Fibroblast of lung (primary cell): ENCODE measurements at regions not wholly inside any gene's neighbourhood (a gene's known extent, or its start where the extent isn't known, plus 50 kb on each side); places are given as distances from the start of the nearest gene placed in this dataset.

Experiments
- DNase-seq, 2 donors: peaks; one replicate each; pipeline versions ENCODE4 v3.0.0 to v3.0.0-alpha.2; 2010; ENCODE audit warnings: low read depth in 2 of 2
- H2AFZ ChIP-seq: 2 replicates; pipeline ENCODE4 v1.5.1; 2012; ENCODE audit warnings: low read length, control low read depth, inconsistent platforms
- H3K27ac ChIP-seq: 2 replicates; pipeline ENCODE4 v1.5.1; 2011; ENCODE audit warnings: low read length, control low read depth; ENCODE audit not compliant: insufficient read depth
- H3K27me3 ChIP-seq: 2 replicates; pipeline ENCODE4 v1.5.1; 2011; ENCODE audit warnings: mild to moderate bottlenecking, low read length; ENCODE audit not compliant: control insufficient read depth, insufficient read depth
- H3K36me3 ChIP-seq: 2 replicates; pipeline ENCODE4 v1.5.1; 2011; ENCODE audit warnings: low read length; ENCODE audit not compliant: control insufficient read depth, insufficient read depth
- H3K4me1 ChIP-seq: 2 replicates; pipeline ENCODE4 v1.5.1; 2011; ENCODE audit warnings: low read length; ENCODE audit not compliant: control insufficient read depth, insufficient read depth; ENCODE audit errors: extremely low read depth
- H3K4me2 ChIP-seq: 2 replicates; pipeline ENCODE4 v1.5.1; 2011; ENCODE audit warnings: low read length, control low read depth; ENCODE audit not compliant: insufficient read depth; ENCODE audit errors: extremely low read depth
- H3K4me3 ChIP-seq, 4 experiments: fragments of 200-600 bp in 1 of 4; sonication (generic) in 1 of 4; replicated peaks in 1 of 4; 2 replicates each; pipeline ENCODE4 v1.5.1; 2011 to 2016; ENCODE audit warnings: low read length in 4 of 4, low read depth in 3 of 4, mild to moderate bottlenecking in 3 of 4, control low read depth in 2 of 4, inconsistent platforms in 1 of 4, mixed read lengths in 1 of 4; ENCODE audit not compliant: insufficient read depth in 1 of 4; ENCODE audit errors: control extremely low read depth in 1 of 4
- H3K79me2 ChIP-seq: 2 replicates; pipeline ENCODE4 v1.5.1; 2012; ENCODE audit warnings: mild to moderate bottlenecking, low read length, inconsistent platforms; ENCODE audit not compliant: control insufficient read depth, insufficient read depth
- H3K9ac ChIP-seq: 2 replicates; pipeline ENCODE4 v1.5.1; 2011; ENCODE audit warnings: mild to moderate bottlenecking, low read length, control low read depth; ENCODE audit not compliant: insufficient read depth
- H3K9me3 ChIP-seq: 2 replicates; pipeline ENCODE4 v1.5.1; 2012; ENCODE audit warnings: low read depth, low read length; ENCODE audit not compliant: control insufficient read depth, insufficient read depth
- H4K20me1 ChIP-seq: 2 replicates; pipeline ENCODE4 v1.5.1; 2011; ENCODE audit warnings: low read length; ENCODE audit not compliant: control insufficient read depth, insufficient read depth; ENCODE audit errors: extremely low read depth
- CTCF ChIP-seq, 2 donors: IDR thresholded peaks in 1 of 2; conservative IDR thresholded peaks in 1 of 2; 1 replicate in 1 of 2; 2 replicates in 1 of 2; pipeline ENCODE4 v1.5.1; 2011 to 2012; ENCODE audit warnings: low read length in 2 of 2, control low read depth in 1 of 2, inconsistent platforms in 1 of 2, low read depth in 1 of 2, mild to moderate bottlenecking in 1 of 2
- EZH2 ChIP-seq: IDR thresholded peaks from 2 replicates; pipeline ENCODE4 v1.5.1; 2012; ENCODE audit warnings: low read length, control low read depth, mild to moderate bottlenecking; ENCODE audit errors: missing control alignments

GRCh38 chr4:158443731-158444130 lies 78.0 kb upstream of the RXFP1 start:
- no peaks in the 10 kb centered on the region for H3K4me1 ChIP-seq
- no peak overlapping the region for H3K4me3 ChIP-seq
- no peaks in the 10 kb centered on the region for H3K9me3 ChIP-seq
- no peaks in the 10 kb centered on the region for H3K36me3 ChIP-seq
- no peak overlapping the region for H2AFZ ChIP-seq
- peak in 1 of 2 donors; percentile 16 for DNase-seq
- H3K27me3 ChIP-seq: no peaks in the 10 kb centered on the region
- no peaks in the 10 kb centered on the region for H3K79me2 ChIP-seq
- H4K20me1 ChIP-seq: no peaks in the 10 kb centered on the region
- H3K9ac ChIP-seq: no peak overlapping the region
- TF ChIP-seq CTCF (conservative IDR thresholded peaks at IDR 0.05 in 1 of 2, IDR thresholded peaks at IDR 0.05 in 1 of 2; ENCODE audit: low read depth in 1 of 2, low read length in 2 of 2) (no peak), EZH2 (no peak)
- H3K27ac ChIP-seq: no peak overlapping the region
- no peak overlapping the region for H3K4me2 ChIP-seq

- Histone ChIP-seq H3K79me2 (no peaks in the 10 kb centered on the region), H4K20me1 (no peaks in the 10 kb centered on the region), H3K9ac (no peak overlapping the region), H2AFZ (no peak overlapping the region), H3K9me3 (no peaks in the 10 kb centered on the region), H3K27ac (no peak overlapping the region), H3K27me3 (no peaks in the 10 kb centered on the region), H3K4me2 (no peak overlapping the region), H3K36me3 (no peaks in the 10 kb centered on the region), H3K4me3 (no peak overlapping the region), H3K4me1 (no peaks in the 10 kb centered on the region)
- DNase-seq: peak; percentile 9 to 10
- TF ChIP-seq CTCF (conservative IDR thresholded peaks at IDR 0.05 in 1 of 2, IDR thresholded peaks at IDR 0.05 in 1 of 2; ENCODE audit: low read depth in 1 of 2, low read length in 2 of 2): no peak
- TF ChIP-seq EZH2: no peak
These were observed 77.1 kb upstream of the RXFP1 start for GRCh38 chr4:158444621-158445020.

- Histone ChIP-seq H2AFZ (peak overlapping the region; percentile 40), H3K4me2 (no peak overlapping the region), H3K27ac (peak overlapping the region; percentile 51), H3K27me3 (no peaks in the 10 kb centered on the region), H3K4me3 (no peak overlapping the region), H3K4me1 (no peaks in the 10 kb centered on the region), H3K79me2 (no peaks in the 10 kb centered on the region), H4K20me1 (no peaks in the 10 kb centered on the region), H3K9ac (no peak overlapping the region), H3K36me3 (no peaks in the 10 kb centered on the region), H3K9me3 (no peaks in the 10 kb centered on the region)
- peak; percentile 2 to 94 for DNase-seq
- TF ChIP-seq EZH2: no peak
- TF ChIP-seq CTCF (conservative IDR thresholded peaks at IDR 0.05 in 1 of 2, IDR thresholded peaks at IDR 0.05 in 1 of 2; ENCODE audit: low read depth in 1 of 2, low read length in 2 of 2): no peak
These were observed 75.6 kb upstream of the RXFP1 start for GRCh38 chr4:158446106-158446505.
